ENCODE measurements at regions not wholly inside any gene's neighbourhood (a gene's known extent, or its start where the extent isn't known, plus 50 kb on each side); places are given as distances from the start of the nearest gene placed in this dataset.

GRCh38 chr1:224873434-224874369 is 55.8 kb upstream of the DNAH14 start:
- no peak overlapping the region for H3K4me3 ChIP-seq
- in situ Hi-C loops (cut with MboI; ENCODE audit: low sequenced_read_pairs in 4 of 4) (no loop called here), intact Hi-C loops (cut with DNase I; ENCODE audit: low total_unique reads) (no loop called here)
- no peaks in the 10 kb centered on the region for H3K9me3 ChIP-seq
- ATAC-seq (no peak), DNase-seq (no peak)
- peaks cover 0 to 14% (median 0%) of the 10 kb centered on the region in 3 donors for H3K27me3 ChIP-seq
- H3K36me3 ChIP-seq, result no peaks in the 10 kb centered on the region
- H3K4me1 ChIP-seq, result no peaks in the 10 kb centered on the region
- TF ChIP-seq CTCF (IDR thresholded peaks at IDR 0.05 in 4 of 5, conservative IDR thresholded peaks at IDR 0.05 in 1 of 5) (no peak), POLR2A (IDR thresholded peaks at IDR 0.05) (no peak)
- H3K27ac ChIP-seq, result no peak overlapping the region

GRCh38 chr1:224874775-224875174 is 54.7 kb upstream of the DNAH14 start:
- DNase-seq, result no peak
- peaks cover 0 to 14% (median 0%) of the 10 kb centered on the region in 3 donors for H3K27me3 ChIP-seq
- H3K36me3 ChIP-seq, result no peaks in the 10 kb centered on the region
- no peak overlapping the region for H3K4me3 ChIP-seq
- H3K9me3 ChIP-seq, result no peaks in the 10 kb centered on the region
- no peak overlapping the region for H3K27ac ChIP-seq
- no peak for TF ChIP-seq CTCF (IDR thresholded peaks at IDR 0.05 in 4 of 5, conservative IDR thresholded peaks at IDR 0.05 in 1 of 5)
- no peak for TF ChIP-seq POLR2A (IDR thresholded peaks at IDR 0.05)
- no peaks in the 10 kb centered on the region for H3K4me1 ChIP-seq
- ATAC-seq, result no peak
- in situ Hi-C loops (cut with MboI; ENCODE audit: low sequenced_read_pairs in 4 of 4), result no loop called here
- intact Hi-C loops (cut with DNase I; ENCODE audit: low total_unique reads), result no loop called here

GRCh38 chr1:224879162-224879803 is 50.2 kb upstream of the DNAH14 start:
- Histone ChIP-seq H3K36me3 (no peaks in the 10 kb centered on the region), H3K4me1 (no peaks in the 10 kb centered on the region), H3K4me3 (no peak overlapping the region), H3K27ac (no peak overlapping the region), H3K27me3 (peaks cover 0 to 22% (median 0%) of the 10 kb centered on the region in 3 donors), H3K9me3 (no peaks in the 10 kb centered on the region)
- TF ChIP-seq POLR2A (IDR thresholded peaks at IDR 0.05) (no peak), CTCF (IDR thresholded peaks at IDR 0.05 in 4 of 5, conservative IDR thresholded peaks at IDR 0.05 in 1 of 5) (no peak)
- no peak for DNase-seq
- in situ Hi-C loops (cut with MboI; ENCODE audit: low sequenced_read_pairs in 4 of 4), result no loop called here
- intact Hi-C loops (cut with DNase I; ENCODE audit: low total_unique reads), result no loop called here
- no peak for ATAC-seq

All from gastrocnemius medialis (tissue), 4 donors.